Liver (tissue), 8 donors: ENCODE measurements at regions not wholly inside any gene's neighbourhood (a gene's known extent, or its start where the extent isn't known, plus 50 kb on each side); places are given as distances from the start of the nearest gene placed in this dataset.

Experiments
- DNase-seq: peaks from one replicate; pipeline ENCODE4 v3.0.0-alpha.2; 2017; ENCODE audit warnings: low spot score
- H3K27ac ChIP-seq, 2 donors: one replicate each; pipeline ENCODE4 v1.7.0; 2013; ENCODE audit warnings: inconsistent platforms in 2 of 2, low read length in 2 of 2, control low read depth in 1 of 2, low read depth in 1 of 2, mild to moderate bottlenecking in 1 of 2
- H3K27me3 ChIP-seq, 4 donors: one replicate each; pipeline versions ENCODE4 v1.6.1 to v1.7.0; 2013; ENCODE audit warnings: low read length in 3 of 4, inconsistent platforms in 1 of 4, mild to moderate bottlenecking in 1 of 4, moderate library complexity in 1 of 4; ENCODE audit not compliant: control insufficient read depth in 4 of 4, insufficient read depth in 4 of 4
- H3K36me3 ChIP-seq, 4 donors: one replicate each; pipeline versions ENCODE4 v1.6.1 to v1.7.0; 2013; ENCODE audit warnings: low read length in 3 of 4, mild to moderate bottlenecking in 3 of 4, low read depth in 1 of 4, moderate library complexity in 1 of 4; ENCODE audit not compliant: control insufficient read depth in 4 of 4, insufficient read depth in 3 of 4
- H3K4me1 ChIP-seq, 4 donors: one replicate each; pipeline versions ENCODE4 v1.6.1 to v1.7.0; 2013; ENCODE audit warnings: low read length in 3 of 4, mild to moderate bottlenecking in 3 of 4, moderate library complexity in 1 of 4; ENCODE audit not compliant: control insufficient read depth in 4 of 4, insufficient read depth in 4 of 4
- H3K4me3 ChIP-seq, 3 donors: one replicate each; pipeline versions ENCODE4 v1.6.1 to v1.7.0; 2013; ENCODE audit warnings: low read length in 3 of 3, control low read depth in 1 of 3, low read depth in 1 of 3, mild to moderate bottlenecking in 1 of 3
- H3K9ac ChIP-seq, 2 donors: one replicate each; pipeline ENCODE4 v1.7.0; 2013; ENCODE audit warnings: low read length in 2 of 2, mild to moderate bottlenecking in 2 of 2, moderate library complexity in 2 of 2, control low read depth in 1 of 2, low read depth in 1 of 2
- H3K9me3 ChIP-seq, 4 donors: one replicate each; pipeline versions ENCODE4 v1.6.1 to v1.7.0; 2013; ENCODE audit warnings: low read length in 3 of 4; ENCODE audit not compliant: control insufficient read depth in 4 of 4
- EGR1 ChIP-seq, 2 donors: IDR thresholded peaks; 2 replicates each; pipeline ENCODE4 v1.6.1; 2016 to 2018; ENCODE audit warnings: antibody characterized with exemption in 2 of 2, low read depth in 2 of 2
- FOXA1 ChIP-seq: IDR thresholded peaks from 2 replicates; pipeline ENCODE4 v1.6.1; 2016; ENCODE audit warnings: antibody characterized with exemption
- FOXA2 ChIP-seq: IDR thresholded peaks from 2 replicates; pipeline ENCODE4 v1.6.1; 2016; ENCODE audit warnings: antibody characterized with exemption
- GABPA ChIP-seq, 2 donors: IDR thresholded peaks in 1 of 2; conservative IDR thresholded peaks in 1 of 2; 2 replicates each; pipeline ENCODE4 v1.6.1; 2016; ENCODE audit warnings: antibody characterized with exemption in 2 of 2, mild to moderate bottlenecking in 1 of 2, moderate library complexity in 1 of 2
- HNF4A ChIP-seq, 2 donors: conservative IDR thresholded peaks; 2 replicates each; pipeline ENCODE4 v1.6.1; 2016; ENCODE audit warnings: antibody characterized with exemption in 2 of 2, mild to moderate bottlenecking in 2 of 2
- HNF4G ChIP-seq: IDR thresholded peaks from 2 replicates; pipeline ENCODE4 v1.6.1; 2016; ENCODE audit warnings: antibody characterized with exemption
- JUND ChIP-seq, 2 donors: IDR thresholded peaks; 2 replicates each; pipeline ENCODE4 v1.6.1; 2016; ENCODE audit warnings: antibody characterized with exemption in 2 of 2
- NR2F2 ChIP-seq: IDR thresholded peaks from 2 replicates; pipeline ENCODE4 v1.6.1; 2016; ENCODE audit warnings: antibody characterized with exemption
- RAD21 ChIP-seq, 2 donors: IDR thresholded peaks; 2 replicates each; pipeline ENCODE4 v1.6.1; 2016; ENCODE audit warnings: antibody characterized with exemption in 2 of 2, mild to moderate bottlenecking in 2 of 2
- RXRA ChIP-seq, 2 donors: IDR thresholded peaks; 2 replicates each; pipeline ENCODE4 v1.6.1; 2017 to 2018; ENCODE audit warnings: antibody characterized with exemption in 2 of 2, mild to moderate bottlenecking in 1 of 2
- SP1 ChIP-seq: IDR thresholded peaks from 2 replicates; pipeline ENCODE4 v1.6.1; 2018; ENCODE audit warnings: antibody characterized with exemption, mild to moderate bottlenecking
- TAF1 ChIP-seq: conservative IDR thresholded peaks from 2 replicates; pipeline ENCODE4 v1.6.1; 2016; ENCODE audit warnings: antibody characterized with exemption, mild to moderate bottlenecking
- YY1 ChIP-seq: IDR thresholded peaks from 2 replicates; pipeline ENCODE4 v1.6.1; 2016; ENCODE audit warnings: antibody characterized with exemption, mild to moderate bottlenecking
- ZBTB33 ChIP-seq: IDR thresholded peaks from 2 replicates; pipeline ENCODE4 v1.6.1; 2016; ENCODE audit warnings: antibody characterized with exemption
- WGBS: extraction: QIAGEN DNeasy Blood & Tissue Kit; methylation state at CpG from one replicate; pipeline ENCODE4 v1.1.7; 2013; 5-methylcytosine and 5-hydroxymethylcytosine counted together
- TF ChIP-seq, protein P1 (sequence below): fragments of 150-350 bp; IDR thresholded peaks from 2 replicates; pipeline ENCODE4 v1.5.1; 2017; ENCODE audit warnings: improper control_type of control experiment, low read depth, low read length; ENCODE audit not compliant: missing input control
- TF ChIP-seq, protein P2 (sequence below): IDR thresholded peaks from 2 replicates; pipeline ENCODE4 v1.6.1; 2016; ENCODE audit warnings: antibody characterized with exemption
- TF ChIP-seq, protein P3 (sequence below): IDR thresholded peaks from 2 replicates; pipeline ENCODE4 v1.6.1; 2016; ENCODE audit warnings: antibody characterized with exemption, mild to moderate bottlenecking
- TF ChIP-seq, protein P4 (sequence below): IDR thresholded peaks from 2 replicates; pipeline ENCODE4 v1.6.1; 2016; ENCODE audit warnings: antibody characterized with exemption
- donor health status: healthy.
- donor health status: healthy.
- donor health status: healthy.
- donor health status: healthy.
- donor health status: healthy.

DNA sequence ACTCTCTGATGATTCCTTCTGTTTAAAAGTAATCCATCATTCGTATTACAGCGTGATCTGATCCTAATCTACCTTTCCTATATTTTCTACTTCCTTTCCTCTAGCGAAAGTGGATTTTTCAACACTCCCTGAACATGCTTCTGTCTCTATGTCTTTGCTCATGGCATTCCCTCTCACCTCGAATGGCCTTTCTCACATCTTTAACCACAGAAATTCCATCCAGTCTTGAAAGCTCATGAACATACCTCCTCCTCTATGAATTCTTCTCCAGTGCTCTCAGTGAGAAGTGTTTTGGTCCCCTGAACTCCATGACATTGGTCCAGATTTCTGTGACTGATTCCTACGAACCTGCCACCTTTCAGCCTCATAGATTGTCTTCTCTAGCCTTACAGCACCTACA, 323.2 kb downstream of the RAD51AP2 start:
- TF ChIP-seq RAD21 (IDR thresholded peaks at IDR 0.05) = no peak
- no peak for TF ChIP-seq SP1
- TF ChIP-seq FOXA2 = no peak
- TF ChIP-seq YY1 = no peak
- no peak for TF ChIP-seq HNF4G
- TF ChIP-seq, protein P1, sequence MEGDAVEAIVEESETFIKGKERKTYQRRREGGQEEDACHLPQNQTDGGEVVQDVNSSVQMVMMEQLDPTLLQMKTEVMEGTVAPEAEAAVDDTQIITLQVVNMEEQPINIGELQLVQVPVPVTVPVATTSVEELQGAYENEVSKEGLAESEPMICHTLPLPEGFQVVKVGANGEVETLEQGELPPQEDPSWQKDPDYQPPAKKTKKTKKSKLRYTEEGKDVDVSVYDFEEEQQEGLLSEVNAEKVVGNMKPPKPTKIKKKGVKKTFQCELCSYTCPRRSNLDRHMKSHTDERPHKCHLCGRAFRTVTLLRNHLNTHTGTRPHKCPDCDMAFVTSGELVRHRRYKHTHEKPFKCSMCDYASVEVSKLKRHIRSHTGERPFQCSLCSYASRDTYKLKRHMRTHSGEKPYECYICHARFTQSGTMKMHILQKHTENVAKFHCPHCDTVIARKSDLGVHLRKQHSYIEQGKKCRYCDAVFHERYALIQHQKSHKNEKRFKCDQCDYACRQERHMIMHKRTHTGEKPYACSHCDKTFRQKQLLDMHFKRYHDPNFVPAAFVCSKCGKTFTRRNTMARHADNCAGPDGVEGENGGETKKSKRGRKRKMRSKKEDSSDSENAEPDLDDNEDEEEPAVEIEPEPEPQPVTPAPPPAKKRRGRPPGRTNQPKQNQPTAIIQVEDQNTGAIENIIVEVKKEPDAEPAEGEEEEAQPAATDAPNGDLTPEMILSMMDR = no peak
- TF ChIP-seq, protein P2, sequence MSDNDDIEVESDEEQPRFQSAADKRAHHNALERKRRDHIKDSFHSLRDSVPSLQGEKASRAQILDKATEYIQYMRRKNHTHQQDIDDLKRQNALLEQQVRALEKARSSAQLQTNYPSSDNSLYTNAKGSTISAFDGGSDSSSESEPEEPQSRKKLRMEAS = no peak
- no peak for TF ChIP-seq EGR1 (IDR thresholded peaks at IDR 0.05; ENCODE audit: low read depth in 2 of 2)
- no peak for TF ChIP-seq RXRA (IDR thresholded peaks at IDR 0.05)
- TF ChIP-seq GABPA (IDR thresholded peaks at IDR 0.05 in 1 of 2, conservative IDR thresholded peaks at IDR 0.05 in 1 of 2) = no peak
- TF ChIP-seq TAF1 = no peak
- no peak for TF ChIP-seq ZBTB33
- TF ChIP-seq FOXA1 = no peak
- no peak for TF ChIP-seq NR2F2
- TF ChIP-seq, protein P3, sequence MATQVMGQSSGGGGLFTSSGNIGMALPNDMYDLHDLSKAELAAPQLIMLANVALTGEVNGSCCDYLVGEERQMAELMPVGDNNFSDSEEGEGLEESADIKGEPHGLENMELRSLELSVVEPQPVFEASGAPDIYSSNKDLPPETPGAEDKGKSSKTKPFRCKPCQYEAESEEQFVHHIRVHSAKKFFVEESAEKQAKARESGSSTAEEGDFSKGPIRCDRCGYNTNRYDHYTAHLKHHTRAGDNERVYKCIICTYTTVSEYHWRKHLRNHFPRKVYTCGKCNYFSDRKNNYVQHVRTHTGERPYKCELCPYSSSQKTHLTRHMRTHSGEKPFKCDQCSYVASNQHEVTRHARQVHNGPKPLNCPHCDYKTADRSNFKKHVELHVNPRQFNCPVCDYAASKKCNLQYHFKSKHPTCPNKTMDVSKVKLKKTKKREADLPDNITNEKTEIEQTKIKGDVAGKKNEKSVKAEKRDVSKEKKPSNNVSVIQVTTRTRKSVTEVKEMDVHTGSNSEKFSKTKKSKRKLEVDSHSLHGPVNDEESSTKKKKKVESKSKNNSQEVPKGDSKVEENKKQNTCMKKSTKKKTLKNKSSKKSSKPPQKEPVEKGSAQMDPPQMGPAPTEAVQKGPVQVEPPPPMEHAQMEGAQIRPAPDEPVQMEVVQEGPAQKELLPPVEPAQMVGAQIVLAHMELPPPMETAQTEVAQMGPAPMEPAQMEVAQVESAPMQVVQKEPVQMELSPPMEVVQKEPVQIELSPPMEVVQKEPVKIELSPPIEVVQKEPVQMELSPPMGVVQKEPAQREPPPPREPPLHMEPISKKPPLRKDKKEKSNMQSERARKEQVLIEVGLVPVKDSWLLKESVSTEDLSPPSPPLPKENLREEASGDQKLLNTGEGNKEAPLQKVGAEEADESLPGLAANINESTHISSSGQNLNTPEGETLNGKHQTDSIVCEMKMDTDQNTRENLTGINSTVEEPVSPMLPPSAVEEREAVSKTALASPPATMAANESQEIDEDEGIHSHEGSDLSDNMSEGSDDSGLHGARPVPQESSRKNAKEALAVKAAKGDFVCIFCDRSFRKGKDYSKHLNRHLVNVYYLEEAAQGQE = no peak
- TF ChIP-seq HNF4A (conservative IDR thresholded peaks at IDR 0.05) = no peak
- no peak for TF ChIP-seq JUND (IDR thresholded peaks at IDR 0.05)
- TF ChIP-seq, protein P4, sequence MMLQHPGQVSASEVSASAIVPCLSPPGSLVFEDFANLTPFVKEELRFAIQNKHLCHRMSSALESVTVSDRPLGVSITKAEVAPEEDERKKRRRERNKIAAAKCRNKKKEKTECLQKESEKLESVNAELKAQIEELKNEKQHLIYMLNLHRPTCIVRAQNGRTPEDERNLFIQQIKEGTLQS = no peak
- no peak for DNase-seq
- H3K4me1 ChIP-seq = peaks cover 0 to 3% (median 0%) of the 10 kb centered on the region in 4 donors
- no peaks in the 10 kb centered on the region for H3K9me3 ChIP-seq
- H3K27me3 ChIP-seq = no peaks in the 10 kb centered on the region
- no peak overlapping the region for H3K9ac ChIP-seq
- no peaks in the 10 kb centered on the region for H3K36me3 ChIP-seq
- no peak overlapping the region for H3K27ac ChIP-seq
- no peak overlapping the region for H3K4me3 ChIP-seq
- 84% methylated on average over 5 of the region's 5 CpGs for WGBS
